Thyroid gland (tissue), 4 donors: ENCODE measurements at regions not wholly inside any gene's neighbourhood (a gene's known extent, or its start where the extent isn't known, plus 50 kb on each side); places are given as distances from the start of the nearest gene placed in this dataset.

ENCODE experiments used
- POLR2A ChIP-seq, 2 donors: fragments of 450-650 bp; IDR thresholded peaks; one replicate each; pipeline ENCODE4 v1.6.1; 2017; ENCODE audit warnings: antibody characterized with exemption in 2 of 2, mild to moderate bottlenecking in 2 of 2, moderate library complexity in 1 of 2
- TF ChIP-seq, protein P1 (sequence below), 6 experiments: fragments of 200-600 bp in 3 of 6; fragments of 450-650 bp in 3 of 6; sonication (generic) in 3 of 6; IDR thresholded peaks; one replicate each; pipeline ENCODE4 v1.5.1; 2016 to 2019; ENCODE audit warnings: antibody characterized with exemption in 6 of 6, mild to moderate bottlenecking in 2 of 6, inconsistent platforms in 1 of 6, moderate library complexity in 1 of 6

DNA sequence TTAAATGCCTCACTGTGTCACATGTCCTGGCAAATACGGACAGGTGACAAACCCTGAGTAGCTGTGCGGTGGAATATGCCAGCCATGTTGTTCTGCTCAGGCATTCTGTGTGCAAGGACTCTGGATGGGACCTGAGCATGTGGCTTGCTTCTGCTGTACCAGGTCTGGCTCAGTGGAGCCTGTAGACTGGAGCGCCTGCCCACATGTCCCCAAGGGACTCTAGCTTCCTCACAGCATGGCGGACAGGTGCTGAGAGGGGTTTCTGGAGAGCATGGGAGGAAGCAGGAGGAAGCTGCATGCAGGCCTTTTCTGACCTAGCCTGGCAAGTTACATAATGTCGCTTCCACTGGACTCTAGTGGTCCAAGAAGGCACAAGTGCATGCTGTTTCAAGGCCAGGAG, 96.3 kb downstream of the PLXNA1 start:
- TF ChIP-seq, protein P1, sequence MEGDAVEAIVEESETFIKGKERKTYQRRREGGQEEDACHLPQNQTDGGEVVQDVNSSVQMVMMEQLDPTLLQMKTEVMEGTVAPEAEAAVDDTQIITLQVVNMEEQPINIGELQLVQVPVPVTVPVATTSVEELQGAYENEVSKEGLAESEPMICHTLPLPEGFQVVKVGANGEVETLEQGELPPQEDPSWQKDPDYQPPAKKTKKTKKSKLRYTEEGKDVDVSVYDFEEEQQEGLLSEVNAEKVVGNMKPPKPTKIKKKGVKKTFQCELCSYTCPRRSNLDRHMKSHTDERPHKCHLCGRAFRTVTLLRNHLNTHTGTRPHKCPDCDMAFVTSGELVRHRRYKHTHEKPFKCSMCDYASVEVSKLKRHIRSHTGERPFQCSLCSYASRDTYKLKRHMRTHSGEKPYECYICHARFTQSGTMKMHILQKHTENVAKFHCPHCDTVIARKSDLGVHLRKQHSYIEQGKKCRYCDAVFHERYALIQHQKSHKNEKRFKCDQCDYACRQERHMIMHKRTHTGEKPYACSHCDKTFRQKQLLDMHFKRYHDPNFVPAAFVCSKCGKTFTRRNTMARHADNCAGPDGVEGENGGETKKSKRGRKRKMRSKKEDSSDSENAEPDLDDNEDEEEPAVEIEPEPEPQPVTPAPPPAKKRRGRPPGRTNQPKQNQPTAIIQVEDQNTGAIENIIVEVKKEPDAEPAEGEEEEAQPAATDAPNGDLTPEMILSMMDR (IDR thresholded peaks at IDR 0.05), result no peak
- no peak for TF ChIP-seq POLR2A (IDR thresholded peaks at IDR 0.05)
